PC-9 (cell line): ENCODE measurements at regions not wholly inside any gene's neighbourhood (a gene's known extent, or its start where the extent isn't known, plus 50 kb on each side); places are given as distances from the start of the nearest gene placed in this dataset.
A peak's percentile ranks its signal among the peaks of the same experiment; 100 is the strongest.
"Not testable (repeated sequence)": the region's sequence is repeated elsewhere in the genome, so short reads cannot be mapped to it uniquely, and the experiment has no call there.

Experiments
- BruUV-seq: library from RNA; stranded (reverse); fragments of 400-500 nt; replicated peaks from 2 replicates; lab custom pipeline; 2021; lab: Mats Ljungman, UMichigan
- CTCF ChIA-PET: fragments of 300-600 bp; sonication (Branson Sonifier 250); formaldehyde crosslinking; loops from one replicate; lab custom pipeline; 2022; ENCODE audit warnings: antibody characterized with exemption; lab: Charles Lee
- POLR2A ChIA-PET: fragments of 300-600 bp; sonication (Branson Sonifier 250); formaldehyde crosslinking; loops from one replicate; lab custom pipeline; 2022; ENCODE audit warnings: antibody characterized with exemption; ENCODE audit not compliant: unreplicated experiment; lab: Charles Lee
- DNase-seq, 2 experiments: peaks; one replicate each; pipeline versions ENCODE4 v3.0.0 to v3.0.0-alpha.2; 2015 to 2022; ENCODE audit warnings: mixed read lengths in 1 of 2
- H2AFZ ChIP-seq: fragments of 200-600 bp; sonication (generic); 2 replicates; pipeline ENCODE4 v1.8.1; 2017; ENCODE audit warnings: antibody characterized with exemption
- H3F3A ChIP-seq: fragments of 200-600 bp; sonication (generic); 2 replicates; pipeline ENCODE4 v1.8.1; 2017; ENCODE audit warnings: antibody characterized with exemption, mild to moderate bottlenecking, low read depth; ENCODE audit not compliant: insufficient read depth
- H3K27ac ChIP-seq: fragments of 200-600 bp; sonication (generic); 2 replicates; pipeline ENCODE4 v1.6.1; 2016; ENCODE audit warnings: mixed run types
- H3K27me3 ChIP-seq: fragments of 200-600 bp; sonication (generic); 2 replicates; pipeline ENCODE4 v1.6.1; 2016; ENCODE audit warnings: low read depth, mixed run types; ENCODE audit not compliant: insufficient read depth
- H3K36me3 ChIP-seq: fragments of 200-600 bp; sonication (generic); 2 replicates; pipeline ENCODE4 v1.6.1; 2016; ENCODE audit warnings: low read depth, mixed run types
- H3K4me1 ChIP-seq: fragments of 200-600 bp; sonication (generic); replicated peaks from 2 replicates; pipeline ENCODE4 v1.6.1; 2016; ENCODE audit warnings: mixed run types; ENCODE audit not compliant: insufficient read depth
- H3K4me2 ChIP-seq: fragments of 200-600 bp; sonication (generic); 2 replicates; pipeline ENCODE4 v1.6.1; 2017; ENCODE audit warnings: mixed run types
- H3K4me3 ChIP-seq: fragments of 200-600 bp; sonication (generic); 2 replicates; pipeline ENCODE4 v1.6.1; 2016; ENCODE audit warnings: mixed run types
- H3K79me2 ChIP-seq: fragments of 200-600 bp; sonication (generic); 2 replicates; pipeline ENCODE4 v1.6.1; 2017; ENCODE audit warnings: low read depth, mixed run types
- H3K9me2 ChIP-seq: fragments of 200-600 bp; sonication (generic); 2 replicates; pipeline ENCODE4 v1.8.1; 2017; ENCODE audit warnings: mild to moderate bottlenecking; ENCODE audit not compliant: insufficient read depth
- H3K9me3 ChIP-seq: fragments of 200-600 bp; sonication (generic); 2 replicates; pipeline ENCODE4 v1.8.1; 2016; ENCODE audit warnings: low read depth; ENCODE audit not compliant: insufficient read depth
- H4K20me1 ChIP-seq: fragments of 200-600 bp; sonication (generic); 2 replicates; pipeline ENCODE4 v1.8.1; 2017; ENCODE audit not compliant: insufficient read depth
- EZH2 ChIP-seq: fragments of 200-600 bp; sonication (generic); IDR thresholded peaks from 2 replicates; pipeline ENCODE4 v1.8.0; 2017; ENCODE audit warnings: antibody characterized with exemption, low read depth
- intact Hi-C: fragments of 100-400 bp; cut with micrococcal nuclease; formaldehyde crosslinking; loops from one replicate; pipeline ENCODE4 v1.10.0; 2022; ENCODE audit not compliant: unreplicated experiment
- TF ChIP-seq, protein P1 (sequence below): fragments of 200-600 bp; sonication (generic); conservative IDR thresholded peaks from 2 replicates; pipeline ENCODE4 v1.6.1; 2017; ENCODE audit warnings: mixed run types, antibody characterized with exemption, mild to moderate bottlenecking, moderate library complexity

DNA sequence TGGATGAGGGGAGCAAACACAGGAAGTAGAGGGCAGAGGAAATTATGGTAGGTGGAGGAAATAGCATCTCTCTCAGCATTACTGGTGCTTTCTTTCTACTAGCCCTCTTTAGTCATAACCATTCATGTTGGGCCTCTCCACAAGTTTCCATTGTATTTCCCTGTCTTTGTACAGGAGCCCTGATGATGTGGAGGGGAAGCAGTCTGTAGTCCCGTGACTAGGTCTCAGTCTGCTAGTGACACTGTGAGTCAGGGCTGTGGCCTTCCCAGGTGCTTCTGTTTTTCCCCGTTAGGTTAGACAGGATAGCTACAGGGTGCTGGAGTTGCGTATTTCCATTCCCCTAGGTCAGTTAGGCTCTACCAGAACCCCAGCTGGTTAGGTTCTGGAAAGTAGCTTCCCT lies 82.9 kb upstream of the NAMPT start:
- Histone ChIP-seq H3K27ac (peak overlapping the region; percentile 99), H3K4me2 (no peak overlapping the region), H2AFZ (no peak overlapping the region), H3K79me2 (no peaks in the 10 kb centered on the region), H3K4me3 (no peak overlapping the region), H3K27me3 (no peaks in the 10 kb centered on the region), H3K9me3 (peaks cover 46% of the 10 kb centered on the region), H3K9me2 (no peaks in the 10 kb centered on the region), H4K20me1 (no peaks in the 10 kb centered on the region), H3K36me3 (0 out of 2 replicates have a peak, but pooled peaks cover 10% of the 10 kb centered on the region), H3F3A (peaks cover 29% of the 10 kb centered on the region), H3K4me1 (peaks cover 54% of the 10 kb centered on the region)
- intact Hi-C loops: loop anchor here (5.0 kb wide), 1 partner anchor 190 kb away; no protein-coding TSS in a partner anchor
- TF ChIP-seq EZH2: no peak
- TF ChIP-seq, protein P1, sequence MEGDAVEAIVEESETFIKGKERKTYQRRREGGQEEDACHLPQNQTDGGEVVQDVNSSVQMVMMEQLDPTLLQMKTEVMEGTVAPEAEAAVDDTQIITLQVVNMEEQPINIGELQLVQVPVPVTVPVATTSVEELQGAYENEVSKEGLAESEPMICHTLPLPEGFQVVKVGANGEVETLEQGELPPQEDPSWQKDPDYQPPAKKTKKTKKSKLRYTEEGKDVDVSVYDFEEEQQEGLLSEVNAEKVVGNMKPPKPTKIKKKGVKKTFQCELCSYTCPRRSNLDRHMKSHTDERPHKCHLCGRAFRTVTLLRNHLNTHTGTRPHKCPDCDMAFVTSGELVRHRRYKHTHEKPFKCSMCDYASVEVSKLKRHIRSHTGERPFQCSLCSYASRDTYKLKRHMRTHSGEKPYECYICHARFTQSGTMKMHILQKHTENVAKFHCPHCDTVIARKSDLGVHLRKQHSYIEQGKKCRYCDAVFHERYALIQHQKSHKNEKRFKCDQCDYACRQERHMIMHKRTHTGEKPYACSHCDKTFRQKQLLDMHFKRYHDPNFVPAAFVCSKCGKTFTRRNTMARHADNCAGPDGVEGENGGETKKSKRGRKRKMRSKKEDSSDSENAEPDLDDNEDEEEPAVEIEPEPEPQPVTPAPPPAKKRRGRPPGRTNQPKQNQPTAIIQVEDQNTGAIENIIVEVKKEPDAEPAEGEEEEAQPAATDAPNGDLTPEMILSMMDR: no peak
- BruUV-seq: no TSS peak
- DNase-seq: no peak
- ChIA-PET POLR2A (no interaction called here), CTCF (no interaction called here)

DNA sequence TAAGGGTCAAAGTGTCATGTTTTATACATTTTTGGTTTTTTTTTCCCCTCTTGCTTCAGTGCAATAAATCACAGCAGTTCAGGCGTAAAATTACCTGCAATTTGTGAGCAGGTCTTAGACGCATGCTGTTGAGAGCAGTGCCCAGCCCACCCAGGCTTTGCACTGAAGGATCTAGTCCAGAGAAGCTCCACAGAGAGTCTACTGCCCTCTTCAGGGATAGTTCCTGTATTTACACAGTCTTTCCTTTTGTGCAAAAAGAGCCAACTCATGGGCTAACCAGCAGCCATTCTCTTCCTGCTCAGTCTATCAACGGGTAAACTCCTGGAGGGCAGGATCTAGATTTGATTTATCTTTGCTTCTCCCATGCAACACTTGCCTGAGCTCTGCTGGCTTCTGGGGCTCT lies 82.2 kb upstream of the NAMPT start:
- TF ChIP-seq EZH2: no peak
- TF ChIP-seq, protein P1: 0 out of 2 replicates have a peak, but pooled peaks have one; percentile 21
- Histone ChIP-seq H3K9me2 (no peaks in the 10 kb centered on the region), H3K27ac (peak overlapping the region; percentile 99), H3K27me3 (no peaks in the 10 kb centered on the region), H3F3A (peaks cover 29% of the 10 kb centered on the region), H3K4me1 (peaks cover 54% of the 10 kb centered on the region), H3K79me2 (no peaks in the 10 kb centered on the region), H3K36me3 (0 out of 2 replicates have a peak, but pooled peaks cover 10% of the 10 kb centered on the region), H3K9me3 (peaks cover 52% of the 10 kb centered on the region), H3K4me3 (no peak overlapping the region), H3K4me2 (no peak overlapping the region), H2AFZ (no peak overlapping the region), H4K20me1 (no peaks in the 10 kb centered on the region)
- intact Hi-C loops: loop anchor here (5.0 kb wide), 1 partner anchor 190 kb away; no protein-coding TSS in a partner anchor
- no peak for DNase-seq
- ChIA-PET CTCF (no interaction called here), POLR2A (interaction anchor here (0.6 kb wide), 1 partner anchor 424 kb away, joined by 16 read pairs; no protein-coding TSS in a partner anchor)
- no TSS peak for BruUV-seq

DNA sequence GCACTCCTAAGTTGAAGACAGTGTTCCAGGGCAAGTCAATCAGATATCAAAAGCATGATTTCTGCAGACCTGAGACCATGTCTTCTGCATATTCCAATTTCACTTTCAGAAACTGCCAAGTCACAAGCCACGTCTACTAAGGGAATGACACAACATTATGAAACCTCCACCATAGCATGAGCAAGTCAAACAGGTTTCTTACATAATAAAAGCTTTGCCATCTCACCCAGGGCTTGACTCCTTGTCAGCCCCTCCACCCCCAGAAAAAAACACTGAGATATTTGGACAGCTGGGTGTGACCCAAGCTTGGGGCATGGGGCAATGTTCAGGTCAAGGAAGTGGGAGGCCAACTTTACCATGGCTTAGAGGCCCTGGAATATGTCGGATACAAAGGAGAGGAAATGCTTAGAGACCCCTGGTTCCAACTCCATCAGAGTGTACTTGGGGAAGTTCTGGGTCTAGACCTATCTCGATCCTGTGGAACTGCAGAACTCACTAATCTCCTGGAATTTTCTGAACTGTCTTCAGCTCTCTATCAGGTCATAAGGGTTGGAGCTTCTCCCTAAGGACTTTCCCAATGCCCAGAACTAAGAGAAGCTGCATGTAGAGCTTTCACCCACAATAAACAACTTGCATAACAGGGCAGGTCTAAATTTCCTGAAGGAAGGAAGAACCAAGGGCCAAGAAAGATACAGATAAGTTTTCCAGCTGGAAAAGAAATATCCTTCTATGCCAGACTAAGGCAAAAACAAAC lies 80.6 kb upstream of the NAMPT start:
- ChIA-PET POLR2A (interaction anchor here (0.7 to 1.3 kb wide), 3 partner anchors 19 to 84 kb away, joined by 4 to 12 read pairs (median 5); partner anchors contain the start of gene NAMPT), CTCF (interaction anchor here (0.7 kb wide), 1 partner anchor 80 kb away, joined by 6 read pairs; the partner anchor contains the start of gene NAMPT)
- no peak for TF ChIP-seq EZH2
- TF ChIP-seq, protein P1: no peak
- intact Hi-C loops: loop anchor here (1.0 to 5.0 kb wide), 6 partner anchors 13 to 188 kb away; no protein-coding TSS in a partner anchor
- Histone ChIP-seq H3K4me2 (peak overlapping the region; percentile 57), H3K79me2 (no peaks in the 10 kb centered on the region), H4K20me1 (no peaks in the 10 kb centered on the region), H2AFZ (peak overlapping the region; percentile 57), H3K27ac (peak overlapping the region; percentile 99), H3K9me3 (peaks cover 54% of the 10 kb centered on the region), H3K9me2 (no peaks in the 10 kb centered on the region), H3K27me3 (no peaks in the 10 kb centered on the region), H3F3A (peaks cover 29% of the 10 kb centered on the region), H3K4me3 (no peak overlapping the region; the same call in 1 of the 2 replicates), H3K4me1 (peaks cover 54% of the 10 kb centered on the region), H3K36me3 (0 out of 2 replicates have a peak, but pooled peaks cover 10% of the 10 kb centered on the region)
- peak; percentile 83 to 94 for DNase-seq
- BruUV-seq: no TSS peak

DNA sequence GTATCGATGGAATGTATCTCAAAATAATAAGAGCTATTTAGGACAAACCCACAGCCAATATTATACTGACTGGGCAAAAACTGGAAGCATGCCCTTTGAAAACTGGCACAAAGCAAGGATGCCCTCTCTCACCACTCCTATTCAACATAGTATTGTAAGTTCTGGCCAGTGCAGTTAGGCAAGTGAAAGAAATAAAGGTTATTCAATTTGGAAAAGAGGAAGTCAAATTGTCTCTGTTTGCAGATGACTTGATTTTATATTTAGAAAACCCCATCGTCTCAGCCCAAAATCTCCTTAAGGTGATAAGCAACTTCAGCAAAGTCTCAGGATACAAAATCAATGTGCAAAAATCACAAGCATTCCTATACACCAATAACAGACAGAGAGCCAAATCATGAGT lies 77.7 kb upstream of the NAMPT start:
- H3K79me2 ChIP-seq, DNase-seq, H4K20me1 ChIP-seq, H3K27ac ChIP-seq, H3K9me2 ChIP-seq, BruUV-seq, H3K4me3 ChIP-seq, H3K36me3 ChIP-seq, intact Hi-C loops, H2AFZ ChIP-seq, H3K27me3 ChIP-seq, H3K4me2 ChIP-seq: not testable (repeated sequence)
- H3K9me3 ChIP-seq: peaks cover 34% of the 10 kb centered on the region
- peaks cover 21% of the 10 kb centered on the region for H3F3A ChIP-seq
- POLR2A ChIA-PET: interaction anchor here (0.7 kb wide), 1 partner anchor 160 kb away, joined by 3 read pairs; no protein-coding TSS in a partner anchor
- CTCF ChIA-PET: interaction anchor here (0.6 kb wide), 1 partner anchor 1326 kb away, joined by 3 read pairs; no protein-coding TSS in a partner anchor
- peaks cover 33% of the 10 kb centered on the region for H3K4me1 ChIP-seq
